HG02973 (cell line): ENCODE measurements at regions not wholly inside any gene's neighbourhood (a gene's known extent, or its start where the extent isn't known, plus 50 kb on each side); places are given as distances from the start of the nearest gene placed in this dataset.
"Not testable (repeated sequence)": the region's sequence is repeated elsewhere in the genome, so short reads cannot be mapped to it uniquely, and the experiment has no call there.

Experiments
- ATAC-seq: cut with Tn5 transposase; IDR thresholded peaks from one replicate; pipeline ENCODE4 v1.9.1; 2021; ENCODE audit warnings: moderate library complexity; ENCODE audit not compliant: unreplicated experiment

DNA sequence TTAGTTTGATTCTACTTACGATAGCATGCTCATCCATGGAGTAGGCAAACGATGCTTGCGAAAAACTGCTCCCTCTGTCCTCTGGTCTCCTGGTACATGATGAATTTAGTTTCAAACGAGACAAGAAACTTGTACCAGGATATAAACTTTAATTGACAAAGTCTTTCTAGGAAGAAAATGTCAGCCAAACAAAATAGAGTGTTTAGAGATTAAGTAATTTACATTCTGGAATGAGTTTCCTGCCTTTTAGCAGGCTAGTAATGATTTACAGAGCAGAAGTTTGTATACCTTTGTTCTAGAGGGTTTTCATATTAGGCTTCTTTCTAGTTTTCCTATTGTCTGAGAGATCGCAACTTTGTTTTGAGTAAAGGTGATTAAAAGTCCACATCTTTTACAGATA, 206.9 kb downstream of the RPL10L start:
- ATAC-seq, result no peak

- ATAC-seq, result no peak
Measured at GRCh38 chr14:46433381-46433780, 218.2 kb downstream of the RPL10L start.

DNA sequence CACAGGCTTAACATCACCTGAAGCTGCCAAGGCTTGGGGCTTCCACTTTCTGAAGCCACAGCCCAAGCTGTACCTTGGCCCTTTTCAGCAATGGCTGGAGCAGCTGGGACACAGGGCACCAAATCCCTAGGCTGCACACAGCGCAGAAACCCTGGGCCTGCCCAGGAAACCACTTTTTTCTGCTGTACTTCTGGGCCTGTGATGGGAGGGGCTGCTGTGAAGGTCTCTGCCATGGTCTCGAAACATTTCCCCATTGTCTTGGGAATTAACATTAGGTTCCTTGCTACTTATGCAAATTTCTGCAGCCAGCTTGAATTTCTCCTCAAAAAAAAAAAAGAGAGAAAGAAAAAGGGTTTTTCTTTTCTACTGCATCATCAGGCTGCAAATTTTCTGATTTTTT, 219.1 kb downstream of the RPL10L start:
- ATAC-seq, result no peak

GRCh38 chr14:46417066-46417465, 234.5 kb downstream of the RPL10L start:
- ATAC-seq, result no peak

DNA sequence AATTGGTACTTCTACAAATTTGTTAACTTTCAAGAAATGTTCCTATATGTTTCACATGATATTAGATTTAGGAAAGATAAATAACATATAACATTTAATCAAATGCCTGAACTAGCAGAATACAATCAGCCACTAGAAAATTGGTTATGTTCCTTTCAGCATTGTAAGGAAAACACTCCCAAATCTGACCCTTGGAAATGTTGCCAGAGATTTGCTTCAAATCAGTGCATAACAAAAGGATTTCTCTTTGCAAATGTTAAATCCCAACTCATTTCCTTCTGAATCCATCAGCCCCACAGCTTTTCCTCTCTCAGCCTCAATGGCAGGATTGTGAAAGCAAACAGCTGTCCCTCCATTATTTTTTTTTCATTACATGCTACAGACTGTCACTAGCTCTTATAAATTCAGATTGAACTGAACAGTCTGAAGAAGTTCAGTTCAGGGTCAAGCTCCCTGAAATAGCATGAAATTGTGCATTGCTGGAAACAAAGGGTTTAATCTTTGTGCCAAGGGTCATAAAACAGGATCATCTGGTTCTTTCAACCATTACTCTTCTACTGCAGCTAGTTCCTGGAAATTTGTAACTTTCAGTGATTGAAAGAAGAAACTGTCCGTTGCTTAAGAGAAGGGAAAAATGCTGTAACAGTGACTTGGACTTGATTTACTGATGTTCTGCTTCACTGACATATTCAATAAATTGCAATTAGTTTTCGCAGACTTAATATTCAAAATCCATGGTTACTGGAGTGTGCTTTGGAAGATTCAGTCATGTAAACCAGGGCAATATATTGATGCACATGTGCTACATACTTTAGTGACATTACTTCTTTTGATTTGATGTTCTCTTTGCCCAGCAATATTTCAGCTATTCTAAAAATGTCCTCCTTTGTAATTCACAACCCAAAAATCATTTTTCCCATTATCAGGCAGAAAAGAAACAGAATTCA, 246.4 kb downstream of the RPL10L start:
- ATAC-seq, result no peak

DNA sequence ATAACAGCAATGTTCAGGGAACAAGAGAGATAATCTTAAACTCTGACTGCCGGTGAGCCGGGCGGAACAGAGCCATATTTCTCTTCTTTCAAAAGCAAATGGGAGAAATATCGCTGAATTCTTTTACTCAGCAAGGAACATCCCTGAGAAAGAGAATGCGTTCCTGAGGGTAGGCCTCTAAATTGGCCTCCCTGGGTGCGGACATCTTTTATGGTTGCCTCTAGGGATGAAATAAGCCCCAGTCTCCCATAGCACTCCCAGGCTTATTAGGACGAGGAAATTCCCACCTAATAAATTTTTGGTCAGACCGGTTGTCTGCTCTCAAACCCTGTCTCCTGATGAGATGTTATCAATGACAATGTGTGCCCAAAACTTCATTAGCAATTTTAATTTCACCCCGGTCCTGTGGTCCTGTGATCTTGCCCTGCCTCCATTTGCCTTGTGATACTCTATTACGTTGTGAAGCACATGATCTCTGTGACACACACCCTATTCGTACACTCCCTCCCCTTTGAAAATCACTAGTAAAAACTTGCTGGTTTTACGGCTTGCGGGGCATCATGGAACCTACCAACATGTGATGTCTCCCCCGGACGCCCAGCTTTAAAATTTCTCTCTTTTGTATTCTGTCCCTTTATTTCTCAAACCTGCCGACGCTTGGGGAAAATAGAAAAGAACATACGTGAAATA, 249.4 kb downstream of the RPL10L start:
- not testable (repeated sequence) for ATAC-seq

- ATAC-seq, result no peak
Measured at GRCh38 chr14:46401066-46401465, 250.5 kb downstream of the RPL10L start.

DNA sequence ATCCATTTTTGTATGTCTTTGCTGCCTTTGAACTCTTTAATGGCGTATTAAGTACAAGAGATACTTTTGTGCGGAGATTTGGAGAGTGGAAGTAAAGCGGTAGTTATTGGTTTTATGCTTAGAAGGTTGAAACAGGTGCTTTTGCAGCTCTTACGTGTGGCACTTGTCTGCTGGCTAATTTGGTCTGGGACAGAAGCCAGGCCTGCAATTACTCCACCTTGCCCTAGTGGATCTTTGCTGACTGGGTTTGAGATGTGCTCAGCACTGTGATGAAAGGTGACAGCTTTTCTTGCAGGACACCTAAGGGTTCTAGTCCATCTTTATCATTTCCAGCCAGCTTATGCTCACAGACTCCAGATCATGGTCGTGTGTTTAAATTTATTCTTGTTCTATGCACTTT, 252.5 kb downstream of the RPL10L start:
- no peak for ATAC-seq

DNA sequence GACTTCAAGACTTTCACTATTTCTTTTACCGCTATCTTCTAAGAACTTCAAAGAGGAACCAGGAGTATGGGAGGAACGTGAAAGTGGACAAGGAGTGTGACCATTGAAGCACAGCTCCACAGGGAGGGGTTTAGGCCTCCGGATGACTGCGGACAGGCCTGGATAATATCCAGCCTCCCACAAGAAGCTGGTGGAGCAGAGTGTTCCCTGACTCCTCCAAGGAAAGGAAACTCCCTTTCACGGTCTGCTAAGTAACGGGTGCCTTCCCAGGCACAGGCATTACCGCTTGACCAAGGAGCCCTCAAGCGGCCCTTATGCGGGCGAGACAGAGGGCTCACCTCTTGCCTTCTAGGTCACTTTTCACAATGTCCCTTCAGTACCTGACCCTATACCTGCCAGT, 267.0 kb downstream of the RPL10L start:
- ATAC-seq, result no peak

- no peak for ATAC-seq
Measured at GRCh38 chr14:46381674-46382073, 269.9 kb downstream of the RPL10L start.

DNA sequence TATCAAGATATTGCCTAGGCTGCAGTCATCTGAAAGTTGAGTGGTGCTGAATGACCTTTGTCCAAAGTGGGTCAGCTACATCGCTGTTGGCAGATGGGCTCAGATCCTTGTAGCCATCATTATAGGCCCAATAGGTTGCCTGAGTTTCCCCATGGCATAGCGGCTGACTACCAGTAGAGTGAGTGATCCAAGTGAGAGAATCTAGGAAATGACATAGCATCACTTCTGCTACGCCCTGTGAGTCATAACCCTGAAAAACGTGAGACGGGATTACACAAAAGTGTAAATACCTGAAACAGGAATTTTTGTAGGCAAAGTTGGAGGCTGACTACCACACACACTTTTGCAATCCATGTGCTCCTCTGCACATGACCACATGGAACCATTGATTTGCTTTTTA, 273.3 kb downstream of the RPL10L start:
- no peak for ATAC-seq

GRCh38 chr14:46377305-46377704, 274.3 kb downstream of the RPL10L start:
- no peak for ATAC-seq

GRCh38 chr14:46369391-46369790, 282.2 kb downstream of the RPL10L start:
- ATAC-seq, result no peak

DNA sequence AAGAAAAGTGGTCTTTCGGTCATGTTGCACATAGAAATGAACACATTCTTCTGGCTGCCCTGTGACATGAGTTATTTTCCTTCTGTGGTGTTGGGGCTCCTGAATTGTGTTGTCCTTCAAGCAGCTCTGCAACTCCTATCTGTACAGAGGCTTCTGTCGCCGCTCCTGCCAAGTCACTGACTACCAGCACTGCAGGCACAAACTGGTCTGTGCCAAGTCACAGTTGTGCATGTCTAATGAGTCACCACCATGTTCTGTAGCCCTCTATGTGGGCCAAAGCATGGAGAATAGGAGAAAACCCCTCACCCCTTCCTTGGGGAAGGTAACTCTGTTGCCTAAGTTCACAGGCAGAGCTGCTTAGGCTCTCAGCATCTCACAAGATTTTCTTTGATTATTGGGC, 283.3 kb downstream of the RPL10L start:
- no peak for ATAC-seq

DNA sequence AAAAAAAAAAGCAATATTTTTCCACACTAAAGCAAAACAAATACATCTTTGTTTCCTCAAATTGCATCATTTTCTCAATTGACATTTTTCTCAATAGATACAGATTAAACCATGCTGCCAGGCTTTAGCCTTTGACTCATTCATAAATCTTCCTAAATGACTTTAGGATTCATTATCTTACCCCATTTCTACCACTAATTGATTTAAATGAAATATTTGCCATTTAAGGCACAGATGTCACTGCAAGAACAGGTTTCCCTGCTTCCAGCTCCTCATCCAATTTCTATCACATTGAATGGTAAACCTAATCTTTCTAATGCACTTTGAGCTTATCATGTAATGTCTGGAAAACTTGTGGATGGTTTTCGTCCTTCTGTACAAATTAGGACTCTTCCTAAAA, 298.7 kb downstream of the RPL10L start:
- no peak for ATAC-seq

GRCh38 chr14:46344327-46344937, 307.1 kb downstream of the RPL10L start:
- ATAC-seq, result peak; percentile 78

DNA sequence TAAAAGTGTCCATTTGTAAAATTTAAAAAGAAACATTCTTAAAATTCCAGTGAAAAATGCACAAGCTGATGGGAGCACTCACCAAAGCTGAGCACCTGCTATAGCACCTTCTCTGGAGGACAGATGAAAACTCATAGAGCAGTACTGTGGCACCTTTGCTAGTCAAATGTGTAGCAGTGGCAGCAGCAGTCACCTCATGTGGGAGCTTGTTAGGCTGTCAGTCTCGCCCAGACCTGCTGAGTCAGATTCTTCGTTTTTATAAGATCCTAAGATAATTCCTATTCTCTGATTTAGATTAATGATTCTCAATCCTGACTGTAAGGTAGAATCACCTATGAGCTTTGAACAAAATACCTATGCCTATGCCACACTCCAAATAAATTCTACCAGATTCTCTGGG, 325.8 kb downstream of the RPL10L start:
- no peak for ATAC-seq

DNA sequence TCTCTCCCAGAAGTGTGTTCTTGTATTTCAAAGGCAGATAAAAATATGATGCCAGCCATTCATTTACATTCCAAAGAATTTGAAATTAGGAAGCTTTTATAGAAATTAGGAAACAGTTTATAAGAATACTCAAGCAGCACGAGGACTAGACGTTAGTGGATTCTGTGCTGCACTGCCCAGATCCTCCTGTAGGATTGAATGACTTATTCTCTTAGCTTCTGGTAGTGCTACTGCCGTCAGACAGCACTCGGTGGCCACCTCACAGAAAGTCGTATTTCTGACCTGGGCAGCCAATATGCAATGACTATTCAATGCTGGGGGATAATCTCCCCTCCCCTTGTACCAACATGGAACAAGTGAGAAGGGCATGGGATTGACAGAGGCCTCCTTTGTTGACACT, 326.4 kb downstream of the RPL10L start:
- ATAC-seq, result no peak

DNA sequence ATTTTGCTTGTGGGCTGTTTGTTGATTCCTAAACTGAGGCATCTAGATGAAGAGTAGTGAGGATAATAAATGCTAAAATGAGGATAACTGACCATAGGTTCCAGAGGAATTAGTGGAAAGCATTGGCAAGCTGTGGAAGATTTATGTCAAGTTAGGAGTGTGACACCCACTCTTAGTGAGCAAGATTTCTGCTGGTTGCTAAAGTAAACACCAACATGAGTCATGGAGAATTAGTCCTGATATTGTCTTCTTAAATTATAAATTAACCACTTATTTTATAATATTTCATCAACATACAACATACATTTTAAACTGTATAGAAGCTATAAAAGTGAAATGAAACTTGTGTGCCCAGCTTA, 328.2 kb downstream of the RPL10L start:
- no peak for ATAC-seq

GRCh38 chr14:46322730-46323403, 328.7 kb downstream of the RPL10L start:
- ATAC-seq, result no peak

DNA sequence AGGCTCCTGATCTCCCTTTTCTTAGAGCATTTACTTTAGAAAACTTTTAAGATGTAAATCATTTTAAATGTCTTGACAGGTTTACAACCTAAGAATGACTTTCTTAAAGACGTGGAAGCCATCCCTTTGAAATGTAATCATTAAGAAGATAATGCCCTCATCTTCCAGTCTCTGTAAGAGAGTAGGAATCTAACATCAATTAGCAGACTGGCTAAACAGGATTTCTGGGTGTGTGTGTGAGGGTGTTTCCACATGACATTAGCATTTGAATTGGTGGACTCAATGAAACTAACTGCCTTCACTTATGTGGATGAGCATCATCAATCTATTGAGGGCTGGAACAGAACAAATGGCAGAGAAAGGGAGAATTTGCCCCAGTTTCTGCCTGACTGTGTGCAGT, 329.5 kb downstream of the RPL10L start:
- no peak for ATAC-seq
